ENCODE measurements at regions not wholly inside any gene's neighbourhood (a gene's known extent, or its start where the extent isn't known, plus 50 kb on each side); places are given as distances from the start of the nearest gene placed in this dataset.

GRCh38 chr15:67000896-67001295 lies 64.5 kb upstream of the SMAD3 start:
- H3K36me3 ChIP-seq, result no peaks in the 10 kb centered on the region
- H3K4me1 ChIP-seq, result peaks cover 0 to 3% of the 10 kb centered on the region in 2 donors
- no peak overlapping the region for H3K4me3 ChIP-seq
- no peaks in the 10 kb centered on the region for H3K27me3 ChIP-seq
- no peak for ATAC-seq
- no peak for DNase-seq
- H3K9me3 ChIP-seq, result no peaks in the 10 kb centered on the region
- intact Hi-C loops (cut with DNase I), result no loop called here
- no peak for TF ChIP-seq CTCF (IDR thresholded peaks at IDR 0.05)
- H3K27ac ChIP-seq, result no peak overlapping the region

- Histone ChIP-seq H3K27me3 (no peaks in the 10 kb centered on the region), H3K4me1 (peaks cover 0 to 6% of the 10 kb centered on the region in 2 donors), H3K27ac (no peak overlapping the region), H3K4me3 (no peak overlapping the region), H3K36me3 (no peaks in the 10 kb centered on the region), H3K9me3 (no peaks in the 10 kb centered on the region)
- no peak for TF ChIP-seq CTCF (IDR thresholded peaks at IDR 0.05)
- ATAC-seq (no peak), DNase-seq (no peak)
- intact Hi-C loops (cut with DNase I), result no loop called here
Measured at GRCh38 chr15:67002368-67002767, 63.0 kb upstream of the SMAD3 start.

- Histone ChIP-seq H3K27ac (no peak overlapping the region), H3K27me3 (no peaks in the 10 kb centered on the region), H3K36me3 (no peaks in the 10 kb centered on the region), H3K9me3 (no peaks in the 10 kb centered on the region), H3K4me3 (no peak overlapping the region), H3K4me1 (peaks cover 0 to 6% of the 10 kb centered on the region in 2 donors)
- ATAC-seq (no peak), DNase-seq (no peak)
- intact Hi-C loops (cut with DNase I), result no loop called here
- TF ChIP-seq CTCF (IDR thresholded peaks at IDR 0.05), result no peak
Measured at GRCh38 chr15:67003586-67003985, 61.8 kb upstream of the SMAD3 start.

- no peak for TF ChIP-seq CTCF (IDR thresholded peaks at IDR 0.05)
- H3K36me3 ChIP-seq, result no peaks in the 10 kb centered on the region
- intact Hi-C loops (cut with DNase I), result no loop called here
- no peaks in the 10 kb centered on the region for H3K27me3 ChIP-seq
- DNase-seq, result no peak
- no peaks in the 10 kb centered on the region for H3K9me3 ChIP-seq
- no peak for ATAC-seq
- H3K4me3 ChIP-seq, result no peak overlapping the region
- H3K27ac ChIP-seq, result no peak overlapping the region
- peaks cover 0 to 6% of the 10 kb centered on the region in 2 donors for H3K4me1 ChIP-seq
Measured at GRCh38 chr15:67004142-67004541, 61.3 kb upstream of the SMAD3 start.

- Histone ChIP-seq H3K9me3 (no peaks in the 10 kb centered on the region), H3K36me3 (no peaks in the 10 kb centered on the region), H3K4me3 (no peak overlapping the region), H3K27ac (no peak overlapping the region), H3K4me1 (peaks cover 0 to 6% of the 10 kb centered on the region in 2 donors), H3K27me3 (no peaks in the 10 kb centered on the region)
- ATAC-seq (no peak), DNase-seq (no peak)
- intact Hi-C loops (cut with DNase I), result no loop called here
- no peak for TF ChIP-seq CTCF (IDR thresholded peaks at IDR 0.05)
Measured at GRCh38 chr15:67005294-67005996, 60.0 kb upstream of the SMAD3 start.
